Omental fat pad (tissue), 3 donors: ENCODE measurements at regions not wholly inside any gene's neighbourhood (a gene's known extent, or its start where the extent isn't known, plus 50 kb on each side); places are given as distances from the start of the nearest gene placed in this dataset.

Source experiments
- ATAC-seq: fragments of 150-250 bp; one replicate; pipeline ENCODE4 v1.9.1; 2016; ENCODE audit warnings: mild to moderate bottlenecking, moderate library complexity; ENCODE audit not compliant: low FRiP score
- DNase-seq: peaks from one replicate; pipeline ENCODE4 v3.0.0-alpha.2; 2019; ENCODE audit warnings: low spot score
- CTCF ChIP-seq, 3 donors: fragments of 450-650 bp; IDR thresholded peaks; one replicate each; pipeline ENCODE4 v1.5.1; 2016 to 2017; ENCODE audit warnings: antibody characterized with exemption in 3 of 3, mild to moderate bottlenecking in 3 of 3, moderate library complexity in 2 of 3

DNA sequence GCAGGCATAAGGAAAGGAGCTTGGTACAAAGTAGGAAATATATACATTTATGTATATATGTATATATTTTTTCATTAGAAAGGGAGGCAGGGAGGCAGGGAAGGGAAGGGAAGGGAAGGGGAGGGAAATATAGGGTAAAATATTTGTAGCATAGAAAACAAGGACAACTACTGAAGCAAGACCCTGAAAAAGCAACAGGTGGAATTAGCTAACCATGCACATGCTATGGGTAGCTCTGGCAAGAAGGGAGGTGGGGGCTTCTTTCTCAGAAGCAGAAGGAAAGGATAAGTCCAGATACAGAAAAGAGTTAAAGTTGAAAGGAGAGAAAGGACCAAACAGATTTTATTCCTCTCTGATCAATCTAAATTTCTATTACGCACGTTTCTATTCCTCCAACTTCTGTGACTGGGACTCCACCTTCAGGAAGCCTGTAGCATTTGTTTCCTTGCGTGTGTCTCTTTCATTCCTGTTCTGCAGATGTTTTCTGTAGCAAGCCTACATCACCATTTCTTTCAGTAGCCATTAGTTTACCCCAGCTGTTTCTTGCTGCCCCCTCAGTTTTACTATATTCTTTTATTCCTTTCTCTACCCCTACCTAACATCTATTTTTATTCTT, 82.9 kb downstream of the OR13H1 start:
- ATAC-seq (no peak), DNase-seq (no peak)
- no peak for TF ChIP-seq CTCF (IDR thresholded peaks at IDR 0.05)

GRCh38 chrX:131630534-131630933, 86.7 kb downstream of the OR13H1 start:
- TF ChIP-seq CTCF (IDR thresholded peaks at IDR 0.05), result no peak
- DNase-seq, result no peak
- no peak for ATAC-seq

GRCh38 chrX:131633285-131633917, 89.5 kb downstream of the OR13H1 start:
- no peak for DNase-seq
- ATAC-seq, result no peak
- TF ChIP-seq CTCF (IDR thresholded peaks at IDR 0.05), result no peak

- TF ChIP-seq CTCF (IDR thresholded peaks at IDR 0.05), result no peak
- DNase-seq (no peak), ATAC-seq (no peak)
Measured at GRCh38 chrX:131634900-131635299, 91.0 kb downstream of the OR13H1 start.

DNA sequence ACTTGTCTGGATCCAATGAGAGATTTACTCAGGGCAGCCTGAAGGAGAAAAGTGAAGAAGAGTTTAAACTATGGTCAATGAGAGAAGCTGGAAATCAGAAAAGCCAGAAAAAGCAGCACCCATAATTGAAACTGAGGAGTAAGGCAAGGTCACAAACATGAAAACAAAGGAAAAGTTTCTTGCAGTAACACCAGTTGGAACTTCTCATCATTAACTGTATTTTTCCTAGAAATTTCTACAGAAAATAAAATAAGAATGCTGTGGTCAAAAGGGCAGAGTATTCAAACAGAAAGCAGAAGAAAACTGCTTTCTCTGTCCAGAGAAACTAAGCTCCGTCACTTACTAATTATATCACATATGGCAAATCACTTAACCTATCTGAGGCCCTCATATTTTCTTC, 102.2 kb downstream of the OR13H1 start:
- no peak for ATAC-seq
- no peak for TF ChIP-seq CTCF (IDR thresholded peaks at IDR 0.05)
- DNase-seq, result no peak

- ATAC-seq, result no peak
- TF ChIP-seq CTCF (IDR thresholded peaks at IDR 0.05), result no peak
- no peak for DNase-seq
Measured at GRCh38 chrX:131649741-131650140, 105.9 kb downstream of the OR13H1 start.
